HG03064 (cell line): ENCODE measurements at regions not wholly inside any gene's neighbourhood (a gene's known extent, or its start where the extent isn't known, plus 50 kb on each side); places are given as distances from the start of the nearest gene placed in this dataset.
A peak's percentile ranks its signal among the peaks of the same experiment; 100 is the strongest.
"Not testable (repeated sequence)": the region's sequence is repeated elsewhere in the genome, so short reads cannot be mapped to it uniquely, and the experiment has no call there.

Experiments used
- ATAC-seq: cut with Tn5 transposase; IDR thresholded peaks from one replicate; pipeline ENCODE4 v1.9.1; 2021; ENCODE audit warnings: low read depth; ENCODE audit not compliant: unreplicated experiment

- ATAC-seq = no peak
These were observed 205.0 kb upstream of the MBL2 start for GRCh38 chr10:52977581-52977980.

GRCh38 chr10:52967806-52968795 is 195.5 kb upstream of the MBL2 start:
- ATAC-seq = no peak

GRCh38 chr10:52966904-52967303 is 194.3 kb upstream of the MBL2 start:
- no peak for ATAC-seq

DNA sequence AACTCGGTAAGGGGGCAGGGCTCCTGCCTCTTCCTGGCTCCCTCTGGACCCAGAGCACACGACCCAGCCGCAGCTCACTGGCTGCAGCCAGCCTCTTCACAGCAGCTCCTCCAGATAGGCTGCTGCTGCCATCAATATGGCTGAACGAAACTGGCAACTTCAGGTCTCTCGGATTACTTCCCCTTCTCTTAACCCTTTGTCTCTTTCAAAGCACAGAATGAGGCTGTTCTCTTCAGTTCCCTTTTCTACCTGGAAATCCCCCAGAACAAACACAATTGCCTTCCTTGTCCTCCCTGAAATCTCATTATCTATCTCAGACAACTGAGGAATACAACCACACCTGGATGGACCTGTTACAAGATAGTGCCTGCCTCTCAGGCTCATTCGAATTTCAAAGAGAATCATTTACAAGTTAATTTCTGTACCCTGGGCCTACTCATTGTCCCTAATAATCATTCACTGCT is 193.4 kb upstream of the MBL2 start:
- peak; percentile 97 for ATAC-seq

- ATAC-seq = no peak
These were observed 192.9 kb upstream of the MBL2 start for GRCh38 chr10:52965509-52965908.

- ATAC-seq = no peak
These were observed 188.7 kb upstream of the MBL2 start for GRCh38 chr10:52961323-52961722.

- no peak for ATAC-seq
These were observed 187.2 kb upstream of the MBL2 start for GRCh38 chr10:52959810-52960209.

GRCh38 chr10:52956861-52957260 is 184.3 kb upstream of the MBL2 start:
- ATAC-seq = no peak

DNA sequence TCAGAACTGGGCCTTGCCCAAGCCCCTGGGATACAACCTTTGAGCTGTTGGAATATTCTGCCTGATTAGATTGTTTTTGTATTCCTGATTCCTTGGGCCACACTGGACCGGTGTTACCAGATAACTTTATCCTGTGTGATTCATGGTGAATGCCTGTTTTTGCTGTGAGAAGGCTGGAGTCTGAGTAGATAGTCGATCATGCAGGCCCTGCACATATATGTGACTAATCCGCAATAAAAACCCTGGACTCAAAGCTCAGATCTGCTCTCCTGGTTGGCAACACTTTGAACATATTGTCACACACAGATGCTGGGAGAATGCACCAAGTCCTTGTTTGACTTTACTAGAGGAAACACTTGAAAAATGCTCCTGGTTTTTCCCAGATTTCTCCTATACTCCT is 183.9 kb upstream of the MBL2 start:
- ATAC-seq = no peak

DNA sequence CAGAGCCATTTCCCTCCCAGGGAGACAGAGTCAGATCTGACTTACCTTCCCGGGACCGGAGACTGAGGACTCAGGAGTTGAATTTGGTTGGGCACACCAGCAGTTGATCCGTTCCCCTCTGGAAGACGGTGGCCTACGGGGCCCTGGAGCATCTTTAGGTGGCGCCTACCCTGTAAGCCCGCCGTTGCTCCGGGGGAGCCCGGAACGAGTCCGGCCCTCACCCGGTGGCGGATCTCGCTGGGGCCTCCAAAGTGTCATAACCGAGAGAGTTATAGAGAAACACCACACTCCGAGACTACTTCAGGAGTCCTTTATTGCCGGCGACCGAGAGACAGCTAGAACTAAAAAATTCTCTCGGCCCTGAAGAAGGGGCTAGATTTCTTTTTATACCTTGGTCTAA is 182.8 kb upstream of the MBL2 start:
- ATAC-seq = no peak

DNA sequence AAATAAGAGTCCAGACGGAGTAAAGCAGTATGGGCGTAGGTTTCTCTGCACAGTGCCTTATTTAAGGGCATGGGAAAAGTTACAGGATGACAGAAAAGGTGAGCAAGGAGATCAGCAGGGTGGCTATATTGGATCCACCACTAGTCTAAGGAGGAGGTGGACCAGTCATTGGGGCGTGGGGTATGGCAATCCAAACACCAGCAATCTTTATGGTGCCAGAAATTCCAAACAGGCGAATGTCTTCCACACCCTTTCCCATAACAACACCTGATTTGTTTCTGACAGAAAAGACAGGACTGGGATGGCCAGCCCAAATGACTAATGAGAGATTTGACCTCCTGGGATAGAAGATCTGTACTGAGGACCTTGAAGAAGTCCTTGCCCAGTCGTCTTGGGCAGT is 181.8 kb upstream of the MBL2 start:
- no peak for ATAC-seq

DNA sequence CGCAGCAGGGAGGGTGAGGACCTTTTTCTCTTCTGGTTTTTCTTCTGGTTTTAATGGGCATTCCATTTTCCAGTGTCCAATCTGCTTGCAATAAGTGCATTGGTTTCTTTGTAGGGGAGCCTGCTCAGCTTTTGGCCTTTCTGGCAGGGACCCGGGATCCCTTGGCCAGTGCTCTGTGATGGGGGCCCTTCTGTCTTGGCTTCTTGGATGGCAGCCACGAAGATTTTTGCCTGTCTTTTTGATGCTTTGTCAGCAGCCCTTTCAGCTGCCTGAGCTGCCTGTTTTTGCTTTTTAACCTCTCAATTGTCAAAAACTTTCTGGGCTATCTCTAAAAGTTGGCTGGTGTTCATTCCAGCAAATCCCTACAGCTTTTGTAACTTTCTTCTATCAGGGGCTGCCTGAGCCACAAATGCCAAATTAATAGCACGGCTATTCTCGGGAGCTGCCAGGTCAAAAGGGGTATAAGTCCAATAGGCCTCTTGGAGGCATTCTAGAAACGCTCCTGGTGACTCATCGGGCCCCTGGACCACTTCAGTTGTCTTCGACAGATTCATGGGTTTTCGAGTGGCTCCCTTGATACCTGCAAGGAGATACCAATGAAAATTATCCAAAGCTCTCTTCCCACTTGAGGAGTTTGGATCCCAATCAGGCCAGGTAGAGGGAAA is 179.9 kb upstream of the MBL2 start:
- no peak for ATAC-seq

GRCh38 chr10:52951824-52952223 is 179.2 kb upstream of the MBL2 start:
- ATAC-seq = peak; percentile 87

DNA sequence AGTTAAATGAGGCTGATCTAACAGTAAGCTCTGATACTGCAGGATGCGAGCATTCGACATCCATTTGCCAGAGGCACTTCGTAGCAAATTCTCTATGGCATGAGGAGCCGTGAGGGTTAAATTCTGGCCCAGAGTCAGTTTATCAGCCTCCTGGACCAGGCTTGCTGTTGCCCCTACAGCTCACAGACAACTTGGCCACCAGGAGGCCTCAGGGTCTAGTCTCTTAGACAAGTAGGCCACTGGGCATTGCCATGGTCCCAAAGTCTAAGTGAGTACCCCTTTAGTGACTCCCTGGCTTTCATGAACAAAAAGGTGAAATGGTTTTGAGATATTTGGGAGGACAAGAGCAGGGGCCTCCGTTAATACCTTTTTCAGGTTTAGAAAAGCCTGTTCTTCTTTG is 178.0 kb upstream of the MBL2 start:
- no peak for ATAC-seq

- no peak for ATAC-seq
These were observed 177.3 kb upstream of the MBL2 start for GRCh38 chr10:52949899-52950298.

GRCh38 chr10:52946486-52946885 is 173.9 kb upstream of the MBL2 start:
- no peak for ATAC-seq

- ATAC-seq = not testable (repeated sequence)
These were observed 172.9 kb upstream of the MBL2 start for GRCh38 chr10:52945521-52945920.

DNA sequence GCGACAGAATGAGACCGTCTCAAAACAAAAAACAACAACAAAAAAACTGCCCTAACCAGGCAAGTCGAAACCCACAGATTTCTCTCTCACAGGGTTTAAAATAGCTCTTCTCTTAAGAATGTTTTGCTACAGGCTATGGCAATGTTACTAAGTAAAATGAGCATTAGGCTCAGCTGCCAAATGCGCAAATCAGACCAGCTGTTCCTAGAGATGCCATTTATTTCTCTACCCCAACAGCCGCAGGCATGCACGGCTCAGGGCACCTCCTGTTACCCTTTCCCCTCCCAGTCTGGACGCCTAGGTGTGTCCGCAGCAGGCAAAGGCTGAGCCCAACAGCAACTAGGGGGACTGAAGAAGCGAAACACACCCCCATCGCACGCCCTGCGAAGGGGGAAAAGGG is 168.3 kb upstream of the MBL2 start:
- no peak for ATAC-seq

GRCh38 chr10:52939894-52940293 is 167.3 kb upstream of the MBL2 start:
- no peak for ATAC-seq

DNA sequence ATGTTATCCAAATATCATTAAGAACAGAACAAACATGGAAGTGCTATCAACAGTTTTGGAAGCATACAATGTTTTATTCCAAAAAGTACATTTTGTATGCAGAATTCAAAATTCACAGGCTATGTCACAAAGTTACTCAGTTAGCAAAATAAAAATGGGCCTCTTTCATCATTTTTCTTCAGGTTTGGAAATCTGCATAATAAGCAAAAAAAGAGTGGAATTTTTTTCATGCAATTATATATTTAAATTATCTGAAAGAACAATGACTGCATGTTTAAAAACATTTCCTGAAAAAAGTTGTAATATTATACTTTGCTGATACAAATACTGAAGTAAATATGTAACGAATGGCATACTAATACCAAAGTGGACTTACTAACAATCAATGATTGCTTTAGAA is 161.2 kb upstream of the MBL2 start:
- no peak for ATAC-seq

GRCh38 chr10:52927678-52928077 is 155.1 kb upstream of the MBL2 start:
- no peak for ATAC-seq

DNA sequence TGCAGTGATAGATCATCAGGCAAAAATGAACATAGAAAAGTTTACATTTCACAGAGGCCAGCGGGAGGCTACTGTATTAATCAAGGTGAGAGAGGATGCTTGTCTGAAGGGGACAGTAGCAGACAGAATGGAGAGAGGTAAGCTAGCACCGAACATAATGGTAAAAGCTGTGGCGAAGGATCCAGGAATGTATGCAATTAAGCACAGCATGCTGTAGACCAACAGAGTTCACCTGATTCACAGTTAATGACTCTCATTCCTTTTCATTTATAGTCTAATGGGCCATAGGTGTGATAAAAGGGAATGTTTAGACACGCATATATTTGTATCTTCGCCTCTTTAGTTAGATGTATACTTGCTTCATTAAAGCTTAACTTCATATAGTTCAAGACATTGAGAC is 150.9 kb upstream of the MBL2 start:
- ATAC-seq = no peak
